Activated naive CD4-positive, alpha-beta T cell treated with anti-CD3 and anti-CD28 coated beads, Interleukin-2, amount 50 U/mL, for 72 hours (primary cell): ENCODE measurements at regions not wholly inside any gene's neighbourhood (a gene's known extent, or its start where the extent isn't known, plus 50 kb on each side); places are given as distances from the start of the nearest gene placed in this dataset.

Source experiments
- ATAC-seq, 2 donors: fragments of 150-1000 bp; cut with Tn5 transposase; 2 replicates each; pipeline ENCODE4 v1.10.0; 2021; ENCODE audit warnings: mild to moderate bottlenecking in 2 of 2, moderate library complexity in 2 of 2
- DNase-seq, 2 donors: peaks; one replicate each; pipeline ENCODE4 v3.0.0; 2021 to 2022; ENCODE audit warnings: low spot score in 2 of 2
- H3K27ac Mint-ChIP-seq, 2 donors: one replicate each; pipeline ENCODE4 v1.8.0; 2022; ENCODE audit warnings: mild to moderate bottlenecking in 2 of 2, mixed read lengths in 2 of 2
- H3K36me3 Mint-ChIP-seq, 2 donors: one replicate each; pipeline ENCODE4 v1.8.0; 2022; ENCODE audit warnings: mixed read lengths in 2 of 2
- H3K9me3 Mint-ChIP-seq, 2 donors: one replicate each; pipeline ENCODE4 v1.8.0; 2022; ENCODE audit warnings: mixed read lengths in 2 of 2

DNA sequence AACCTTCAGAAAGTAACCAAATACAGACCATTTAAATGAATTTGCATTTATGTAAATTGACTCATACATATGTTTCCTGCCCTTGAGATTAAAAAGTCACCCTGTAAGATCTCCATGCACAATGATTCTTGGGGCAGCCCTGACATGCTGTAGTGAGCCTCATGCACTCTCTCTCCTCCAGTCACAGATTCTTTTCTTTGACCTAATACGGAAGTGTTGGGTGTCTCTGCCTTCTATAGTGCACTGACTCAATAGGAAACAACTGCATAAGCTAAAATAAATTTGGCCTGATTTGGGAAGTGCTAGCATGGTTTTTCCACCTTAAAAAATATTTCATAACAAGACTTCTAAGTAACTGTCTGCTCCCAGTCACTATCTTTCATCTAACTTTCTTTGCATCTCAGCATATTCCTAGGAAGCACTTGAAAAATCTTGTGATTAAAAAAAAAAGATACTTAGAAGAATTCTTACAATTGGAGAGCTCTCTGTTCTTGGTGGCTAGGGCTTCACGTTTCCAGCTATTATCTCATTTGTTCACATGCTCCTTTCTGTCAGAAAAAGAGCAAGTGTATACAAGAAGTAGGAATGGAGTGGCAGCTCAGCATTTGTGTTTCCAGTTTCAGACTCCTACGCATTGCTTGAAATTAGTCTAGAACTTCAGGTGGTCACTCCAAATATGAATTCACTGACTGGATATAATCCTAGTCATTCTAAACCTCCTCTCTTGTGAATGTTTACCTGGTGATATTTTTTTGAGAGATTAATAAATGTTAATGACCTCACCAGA, 207.9 kb upstream of the COL8A1 start:
- DNase-seq = no peak
- Mint-ChIP-seq H3K9me3 (peaks cover 3% of the 10 kb centered on the region in 2 donors), H3K36me3 (no peaks in the 10 kb centered on the region), H3K27ac (no peak overlapping the region)
- no peak for ATAC-seq

DNA sequence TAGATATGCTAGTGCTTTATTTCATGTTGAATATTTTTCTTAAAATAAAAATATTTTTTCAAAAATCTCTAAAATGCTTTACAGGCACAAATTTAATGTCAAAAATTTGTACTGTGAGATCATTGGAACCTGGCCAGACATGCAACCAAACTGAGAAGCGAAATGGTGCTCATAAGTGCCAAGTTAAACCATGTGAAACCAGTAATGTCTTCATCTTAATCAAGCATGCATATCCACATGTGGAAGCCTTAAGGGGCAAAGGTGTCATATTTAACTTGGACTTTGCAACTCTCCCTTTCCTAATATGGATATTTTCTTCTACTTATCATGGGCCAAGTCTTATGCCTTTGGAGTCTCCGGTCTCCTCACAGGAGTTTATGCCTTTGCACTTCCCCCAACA, 208.9 kb upstream of the COL8A1 start:
- ATAC-seq = no peak
- Mint-ChIP-seq H3K9me3 (no peaks in the 10 kb centered on the region), H3K27ac (no peak overlapping the region)

DNA sequence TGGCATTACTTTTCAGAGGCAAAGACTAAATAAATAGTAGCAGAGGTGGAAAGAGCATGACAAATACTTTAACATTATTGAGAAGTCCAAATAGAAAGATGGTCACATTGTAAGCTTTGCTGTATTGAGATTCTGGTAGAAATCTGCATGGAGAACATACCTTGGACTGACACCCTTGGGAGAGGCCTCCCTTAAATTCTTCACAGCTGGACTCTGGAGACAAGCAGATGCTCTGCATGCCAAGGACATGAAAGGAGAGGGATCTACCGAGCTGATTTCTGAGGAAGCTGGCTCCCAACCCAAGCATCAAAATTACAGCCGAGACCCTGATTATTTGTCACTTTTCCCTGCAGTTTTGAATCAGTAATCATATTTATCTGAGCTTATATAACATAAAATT, 212.5 kb upstream of the COL8A1 start:
- Mint-ChIP-seq H3K9me3 (no peaks in the 10 kb centered on the region), H3K27ac (no peak overlapping the region), H3K36me3 (no peaks in the 10 kb centered on the region)
- DNase-seq (no peak), ATAC-seq (no peak)

More for the DNA sequence above, 208.9 kb upstream of the COL8A1 start:
- no peaks in the 10 kb centered on the region for H3K36me3 Mint-ChIP-seq
- DNase-seq = no peak

DNA sequence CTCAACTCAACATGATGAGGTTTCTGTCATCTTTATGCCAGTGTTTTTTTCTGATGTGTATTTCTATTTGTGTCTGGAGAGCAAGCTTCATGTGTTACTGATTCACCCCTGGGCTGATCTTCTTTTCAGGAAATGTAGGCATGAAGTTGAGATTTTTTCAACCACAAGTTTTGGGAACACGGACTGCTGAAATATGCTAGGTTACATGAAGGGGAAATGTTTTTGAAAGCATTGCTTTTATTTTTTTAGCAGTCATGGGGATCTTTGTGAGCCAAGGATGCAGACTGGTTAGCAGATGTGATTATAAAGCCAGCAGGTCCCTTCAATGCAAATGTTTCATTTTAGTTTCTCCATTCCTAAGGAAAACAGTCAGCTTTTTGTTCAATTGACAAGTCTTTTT, 219.3 kb upstream of the COL8A1 start:
- H3K27ac Mint-ChIP-seq = no peak overlapping the region
- DNase-seq (no peak), ATAC-seq (no peak)
- no peaks in the 10 kb centered on the region for H3K9me3 Mint-ChIP-seq
- H3K36me3 Mint-ChIP-seq = no peaks in the 10 kb centered on the region

DNA sequence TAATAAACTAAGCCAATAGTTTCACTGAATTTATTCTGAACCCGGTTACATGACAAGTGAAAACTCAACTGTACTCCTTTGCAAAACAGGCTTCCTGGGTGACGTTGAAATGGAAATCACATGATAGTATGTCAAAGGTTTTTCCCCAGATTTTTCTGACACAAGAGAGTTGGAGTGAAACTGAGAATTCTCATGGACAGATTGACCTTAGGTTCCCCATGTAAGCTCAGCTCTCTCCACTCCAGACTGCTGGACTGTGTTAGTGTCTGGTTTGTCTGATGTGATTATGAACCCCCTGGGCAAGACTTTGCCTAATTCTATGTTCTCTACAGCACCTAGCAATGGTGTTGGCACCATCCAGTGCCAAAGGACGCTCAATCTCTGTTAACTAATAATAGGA, 219.7 kb upstream of the COL8A1 start:
- DNase-seq (no peak), ATAC-seq (no peak)
- no peak overlapping the region for H3K27ac Mint-ChIP-seq
- no peaks in the 10 kb centered on the region for H3K36me3 Mint-ChIP-seq
- H3K9me3 Mint-ChIP-seq = no peaks in the 10 kb centered on the region

DNA sequence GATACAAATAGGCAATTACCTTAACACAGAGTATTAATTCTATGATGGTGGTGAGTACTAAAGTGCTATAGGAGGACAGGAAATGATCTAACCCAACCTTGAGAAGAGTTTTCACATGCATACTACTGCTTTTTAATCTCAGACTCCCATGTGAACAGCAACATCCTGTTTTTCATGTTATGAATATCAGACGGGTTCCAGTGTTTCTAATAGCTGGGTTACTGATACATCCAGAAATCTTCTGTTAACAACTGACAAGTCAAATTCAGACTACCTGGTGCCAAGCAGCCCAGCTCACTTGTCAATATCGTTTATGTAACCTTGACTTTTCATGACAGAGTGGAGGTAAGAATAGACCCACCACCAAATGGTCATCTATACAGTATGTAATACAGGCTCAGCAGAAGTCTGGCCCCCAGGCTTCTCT, 220.2 kb upstream of the COL8A1 start:
- no peak for ATAC-seq
- Mint-ChIP-seq H3K9me3 (no peaks in the 10 kb centered on the region), H3K36me3 (no peaks in the 10 kb centered on the region), H3K27ac (no peak overlapping the region)
- DNase-seq = no peak

DNA sequence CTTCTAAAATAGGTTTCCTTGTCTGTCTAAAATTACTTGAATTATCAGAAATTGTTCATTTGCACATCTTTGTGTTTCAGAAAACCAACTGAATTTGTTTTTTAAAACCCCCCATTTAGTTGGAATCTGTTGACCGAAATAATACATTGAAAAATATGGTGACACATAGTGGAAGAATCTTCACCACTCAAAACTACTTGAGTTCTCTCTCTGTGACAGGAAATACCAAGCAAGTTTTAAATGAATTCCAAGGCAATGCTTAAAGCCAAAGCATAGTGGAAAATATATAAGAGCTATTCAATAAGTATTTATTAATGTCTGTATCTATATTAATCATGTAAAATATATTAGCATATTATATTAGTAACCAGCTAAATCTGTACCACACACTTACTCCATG, 224.9 kb upstream of the COL8A1 start:
- DNase-seq (no peak), ATAC-seq (no peak)
- Mint-ChIP-seq H3K9me3 (peaks cover 0 to 8% of the 10 kb centered on the region in 2 donors), H3K36me3 (no peaks in the 10 kb centered on the region), H3K27ac (no peak overlapping the region)

DNA sequence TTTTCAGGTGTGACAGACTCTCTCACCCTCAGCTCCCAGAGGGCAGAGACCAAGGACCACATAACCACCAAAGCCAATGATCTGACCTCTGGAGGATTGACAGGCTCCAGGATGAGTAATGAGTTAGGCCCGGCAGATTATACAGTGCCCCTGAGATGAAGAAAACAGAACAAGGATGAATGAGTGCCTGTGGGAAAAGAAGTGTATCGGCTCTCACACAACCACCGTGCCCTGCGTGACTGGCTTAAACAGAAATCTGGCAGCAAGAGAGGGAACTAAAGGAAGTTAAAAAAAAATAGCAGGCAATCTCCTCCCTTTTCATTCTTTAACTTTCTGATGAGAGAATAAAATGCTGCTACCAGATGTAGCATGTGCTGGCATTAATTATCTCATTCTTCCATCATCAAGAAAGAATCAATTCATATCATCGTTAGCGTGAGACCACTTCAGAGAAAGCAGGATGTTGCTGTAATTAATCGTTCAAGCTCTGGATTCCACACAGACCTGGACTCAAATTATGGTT, 227.5 kb upstream of the COL8A1 start:
- H3K27ac Mint-ChIP-seq = no peak overlapping the region
- no peaks in the 10 kb centered on the region for H3K36me3 Mint-ChIP-seq
- DNase-seq (no peak), ATAC-seq (no peak)
- H3K9me3 Mint-ChIP-seq = peaks cover 0 to 8% of the 10 kb centered on the region in 2 donors

DNA sequence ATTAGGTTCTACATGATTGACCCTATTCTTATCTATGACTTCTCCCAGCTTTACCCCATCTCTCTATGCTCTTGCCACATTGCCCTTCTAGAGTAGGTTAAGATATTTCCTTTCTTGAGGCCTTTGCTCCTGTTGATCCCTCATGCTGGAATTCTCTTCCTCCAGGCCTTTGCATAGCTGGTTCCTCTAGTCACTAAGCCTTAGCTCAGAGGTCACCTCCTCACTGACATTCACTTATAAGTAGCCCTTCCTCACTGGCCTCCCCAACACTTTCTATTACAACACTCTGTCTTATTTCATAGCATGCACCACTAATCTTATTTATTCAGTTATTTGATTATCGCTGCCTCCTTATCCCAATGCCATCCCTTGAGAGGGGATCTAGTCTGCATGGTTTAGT, 228.4 kb upstream of the COL8A1 start:
- peaks cover 0 to 8% of the 10 kb centered on the region in 2 donors for H3K9me3 Mint-ChIP-seq
- DNase-seq (no peak), ATAC-seq (no peak)
- H3K27ac Mint-ChIP-seq = no peak overlapping the region
- H3K36me3 Mint-ChIP-seq = no peaks in the 10 kb centered on the region

DNA sequence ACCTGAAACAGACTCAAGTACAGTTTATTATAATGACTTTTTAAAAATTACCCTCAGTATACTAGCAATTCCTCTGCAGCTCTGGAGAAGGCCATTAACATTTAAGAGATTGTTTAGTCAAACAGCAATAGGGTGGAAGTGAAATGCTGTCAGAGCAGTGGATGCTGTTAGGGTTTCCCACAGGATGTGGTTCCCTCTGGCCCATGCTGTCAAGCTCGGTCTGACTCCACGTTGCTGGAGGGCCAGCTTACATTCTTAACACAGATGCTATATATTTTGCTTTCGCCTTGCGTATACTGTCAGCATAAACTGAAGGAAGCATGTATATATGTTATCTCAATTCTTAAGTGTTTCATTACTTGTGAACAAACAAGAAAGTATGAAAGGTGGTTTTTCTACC, 231.1 kb upstream of the COL8A1 start:
- H3K9me3 Mint-ChIP-seq = peaks cover 0 to 8% of the 10 kb centered on the region in 2 donors
- H3K36me3 Mint-ChIP-seq = no peaks in the 10 kb centered on the region
- no peak for ATAC-seq
- no peak overlapping the region for H3K27ac Mint-ChIP-seq
- DNase-seq = no peak

DNA sequence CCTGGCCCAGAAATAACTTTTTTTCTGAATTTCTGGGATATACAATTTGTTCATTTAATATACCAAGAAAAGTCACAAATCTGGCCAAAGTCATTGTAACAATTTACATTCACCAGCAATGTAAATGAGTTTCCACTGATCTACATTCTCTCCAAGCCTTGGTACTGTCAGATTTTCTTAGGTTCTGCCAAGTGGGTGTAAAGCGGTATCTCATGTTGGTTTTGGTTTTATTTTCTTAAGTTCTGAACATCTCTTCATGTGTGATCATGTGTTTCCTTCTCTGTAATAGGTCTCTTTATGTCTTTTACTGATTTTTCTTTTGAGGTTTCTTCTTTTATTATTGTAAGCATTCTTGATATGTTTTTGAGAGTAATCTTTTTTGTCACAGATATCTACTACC, 235.6 kb upstream of the COL8A1 start:
- DNase-seq = no peak
- H3K36me3 Mint-ChIP-seq = peaks cover 0 to 6% of the 10 kb centered on the region in 2 donors
- no peak for ATAC-seq
- peaks cover 9 to 12% of the 10 kb centered on the region in 2 donors for H3K9me3 Mint-ChIP-seq
- H3K27ac Mint-ChIP-seq = no peak overlapping the region

DNA sequence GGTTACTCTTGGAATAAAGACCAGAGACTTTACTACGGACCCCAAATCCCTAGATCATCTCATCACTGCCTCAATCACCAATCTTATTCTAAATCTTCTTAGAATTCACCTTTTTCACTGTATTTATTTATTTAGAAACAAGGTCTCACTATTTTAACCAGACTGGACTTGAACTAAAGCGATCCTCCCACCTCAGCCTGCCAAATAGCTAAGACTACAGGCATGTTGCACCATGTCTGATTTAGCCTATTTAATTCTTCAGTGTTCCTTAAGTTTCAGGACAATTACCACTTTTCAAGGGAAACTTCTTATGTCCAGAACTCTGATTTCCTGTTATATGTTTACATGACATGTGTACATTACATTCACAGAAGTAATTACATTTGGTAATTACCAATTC, 238.0 kb upstream of the COL8A1 start:
- H3K27ac Mint-ChIP-seq = no peak overlapping the region
- no peak for ATAC-seq
- DNase-seq = no peak
- H3K9me3 Mint-ChIP-seq = peaks cover 9 to 17% of the 10 kb centered on the region in 2 donors
- peaks cover 0 to 6% of the 10 kb centered on the region in 2 donors for H3K36me3 Mint-ChIP-seq

DNA sequence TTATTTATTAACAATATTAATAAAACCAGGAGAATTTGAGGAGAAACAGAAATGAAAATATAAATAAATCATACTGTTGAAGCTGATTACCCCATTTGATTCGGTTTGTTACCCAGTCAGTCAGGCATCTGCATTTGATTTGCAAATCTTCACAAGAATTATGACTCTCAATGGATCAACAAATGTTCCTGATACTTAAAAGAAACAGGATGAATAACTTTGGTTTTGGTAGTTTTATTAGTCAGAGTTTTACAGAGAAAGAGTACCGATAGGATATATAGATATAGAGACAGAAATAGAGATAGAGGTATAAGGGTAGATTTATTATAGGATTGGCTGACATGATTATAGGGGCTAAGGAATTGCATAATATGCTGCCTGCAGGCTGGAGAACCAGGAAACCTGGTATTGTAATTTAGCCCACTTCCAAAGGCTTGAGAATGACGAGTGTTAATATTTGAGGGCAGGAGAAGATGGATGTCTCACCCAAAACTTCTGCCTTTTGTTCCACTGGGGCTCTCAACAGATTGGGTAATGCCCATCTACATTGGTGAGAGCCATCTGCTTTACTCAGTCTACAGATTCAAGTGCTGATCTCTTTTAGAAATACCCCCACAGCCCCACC, 241.6 kb upstream of the COL8A1 start:
- peaks cover 0 to 6% of the 10 kb centered on the region in 2 donors for H3K36me3 Mint-ChIP-seq
- no peak for ATAC-seq
- no peak for DNase-seq
- H3K9me3 Mint-ChIP-seq = peaks cover 12 to 17% of the 10 kb centered on the region in 2 donors
- no peak overlapping the region for H3K27ac Mint-ChIP-seq

DNA sequence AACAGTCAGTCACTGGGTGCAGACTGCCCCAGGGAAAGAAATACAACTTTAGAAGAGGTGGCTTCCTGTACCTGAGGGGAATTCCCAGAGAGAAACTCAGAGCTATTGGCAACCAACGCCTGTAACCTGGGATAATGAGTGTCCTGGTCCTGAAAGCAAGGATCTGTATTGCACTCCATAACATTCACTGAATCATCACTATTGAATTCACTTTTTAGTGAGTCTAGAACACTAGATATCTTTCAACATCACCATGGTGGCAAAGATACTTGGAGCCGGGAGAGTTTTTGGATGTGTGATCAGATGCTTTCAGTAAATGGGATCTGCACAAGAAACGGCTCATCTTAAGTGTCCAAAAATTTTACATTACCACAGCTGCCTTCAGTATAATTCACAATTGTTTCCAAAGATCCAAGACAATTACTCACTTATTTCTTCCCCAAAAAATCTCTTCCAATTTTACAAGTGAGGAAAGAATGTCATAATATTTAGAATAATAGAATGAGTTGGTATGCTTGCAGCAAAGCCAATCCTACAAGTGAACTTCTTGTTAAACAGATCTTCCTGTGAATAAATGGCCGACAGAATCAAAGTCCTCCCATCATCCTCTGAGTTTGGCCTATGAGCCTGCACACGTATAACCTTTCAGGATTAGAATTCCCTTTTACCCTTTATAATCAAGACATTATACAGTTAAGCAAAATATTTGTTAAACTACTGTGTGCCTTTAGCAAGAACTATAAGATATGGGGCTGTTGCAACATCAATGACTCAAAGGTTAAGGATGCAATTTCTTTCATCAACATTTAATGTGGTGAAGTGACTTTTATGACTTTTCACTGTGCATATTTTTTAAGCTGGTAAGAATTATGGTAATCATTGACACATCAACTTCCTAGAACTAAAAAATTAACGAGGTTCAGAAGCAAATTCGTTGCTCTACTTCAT, 243.3 kb upstream of the COL8A1 start:
- DNase-seq (no peak), ATAC-seq (no peak)
- peaks cover 0 to 6% of the 10 kb centered on the region in 2 donors for H3K36me3 Mint-ChIP-seq
- H3K9me3 Mint-ChIP-seq = peaks cover 12 to 17% of the 10 kb centered on the region in 2 donors
- H3K27ac Mint-ChIP-seq = no peak overlapping the region

DNA sequence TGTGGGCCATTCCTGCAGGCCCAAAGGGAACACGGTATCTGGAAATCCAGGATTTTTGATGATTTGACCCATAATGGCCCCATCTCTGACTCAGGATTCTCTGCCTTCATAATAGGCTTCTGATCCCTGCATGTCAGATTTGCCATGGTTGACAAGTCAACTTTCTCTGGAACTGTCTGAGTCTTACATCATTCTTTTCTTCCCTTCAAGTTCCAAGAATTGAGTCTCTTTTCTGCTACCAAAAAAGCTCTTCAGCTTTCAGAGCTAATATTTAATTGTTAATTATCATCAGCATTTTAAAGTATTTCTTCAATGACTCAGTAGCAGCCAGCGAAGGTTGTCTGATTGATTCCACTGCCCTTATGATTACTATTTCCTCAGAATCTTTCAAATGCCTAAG, 244.4 kb upstream of the COL8A1 start:
- ATAC-seq = no peak
- peaks cover 0 to under 1% of the 10 kb centered on the region in 2 donors for H3K36me3 Mint-ChIP-seq
- H3K27ac Mint-ChIP-seq = no peak overlapping the region
- no peak for DNase-seq
- H3K9me3 Mint-ChIP-seq = peaks cover 7 to 9% of the 10 kb centered on the region in 2 donors

DNA sequence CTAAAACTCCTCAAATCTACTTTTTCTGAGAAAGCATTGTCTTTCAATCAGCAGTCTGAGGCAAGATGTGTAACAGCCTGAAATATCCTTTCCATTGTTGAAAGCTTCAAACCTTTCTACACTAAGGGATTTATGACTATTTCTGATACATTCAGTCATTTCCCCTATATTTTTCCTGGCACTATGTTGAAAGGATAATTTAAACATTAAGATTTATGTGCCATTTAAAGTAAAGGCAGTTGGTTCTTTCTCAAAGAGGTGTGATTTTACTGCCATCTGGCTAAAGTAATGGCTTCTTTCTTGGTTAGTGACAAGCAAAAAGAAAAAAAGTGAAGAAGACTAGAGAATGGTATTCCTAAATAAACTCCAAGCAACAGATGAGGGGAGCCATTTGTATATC, 249.6 kb upstream of the COL8A1 start:
- ATAC-seq (no peak), DNase-seq (no peak)
- H3K27ac Mint-ChIP-seq = no peak overlapping the region
- H3K9me3 Mint-ChIP-seq = peaks cover 0 to 3% of the 10 kb centered on the region in 2 donors
- H3K36me3 Mint-ChIP-seq = no peaks in the 10 kb centered on the region

DNA sequence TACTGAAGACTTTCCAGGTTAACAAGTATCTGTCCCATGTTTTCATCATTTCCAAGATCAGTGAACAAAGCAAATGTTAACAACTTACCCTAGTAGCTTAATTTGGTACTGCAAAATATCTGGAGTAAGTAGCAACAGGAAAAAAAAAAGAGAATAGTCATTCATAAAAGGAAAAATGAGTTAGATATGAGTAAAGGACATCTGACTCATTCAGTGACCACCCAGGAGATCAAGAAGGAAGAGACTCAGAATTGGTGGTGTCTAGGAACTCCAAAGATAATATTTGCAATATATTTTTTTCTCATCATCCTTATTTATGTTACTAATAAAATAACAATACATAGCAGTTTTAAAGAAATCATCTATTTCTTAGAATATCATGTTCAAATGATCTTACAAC, 253.8 kb upstream of the COL8A1 start:
- H3K27ac Mint-ChIP-seq = no peak overlapping the region
- peaks cover 10 to 14% of the 10 kb centered on the region in 2 donors for H3K9me3 Mint-ChIP-seq
- no peak for DNase-seq
- H3K36me3 Mint-ChIP-seq = no peaks in the 10 kb centered on the region
- ATAC-seq = no peak
